PC-3 (cell line): ENCODE measurements at regions not wholly inside any gene's neighbourhood (a gene's known extent, or its start where the extent isn't known, plus 50 kb on each side); places are given as distances from the start of the nearest gene placed in this dataset.

Experiments
- ATAC-seq: fragments of 200-7000 bp; cut with Tn5 transposase; 2 replicates; pipeline ENCODE4 v1.9.1; 2020; ENCODE audit warnings: mild to moderate bottlenecking, moderate library complexity
- BruUV-seq: library from RNA; stranded (reverse); fragments of 400-500 nt; replicated peaks from 2 replicates; lab custom pipeline; 2021; lab: Mats Ljungman, UMichigan
- CTCF ChIA-PET: fragments of 300-600 bp; sonication (Branson Sonifier 250); formaldehyde crosslinking; loops from one replicate; lab custom pipeline; 2022; ENCODE audit warnings: antibody characterized with exemption; lab: Charles Lee
- POLR2A ChIA-PET: fragments of 300-600 bp; sonication (Branson Sonifier 250); formaldehyde crosslinking; loops from one replicate; lab custom pipeline; 2022; ENCODE audit warnings: antibody characterized with exemption; ENCODE audit not compliant: unreplicated experiment; lab: Charles Lee
- DNase-seq: peaks from one replicate; pipeline ENCODE4 v3.0.0-alpha.2; 2015
- H2AFZ ChIP-seq: fragments of 300-600 bp; sonication (generic); 2 replicates; pipeline ENCODE4 v1.6.0; 2016; ENCODE audit warnings: antibody characterized with exemption, low read length
- H3F3A ChIP-seq: fragments of 300-600 bp; sonication (generic); one replicate; pipeline ENCODE4 v1.6.0; 2017; ENCODE audit warnings: antibody characterized with exemption, low read length, control low read depth, mild to moderate bottlenecking; ENCODE audit not compliant: unreplicated experiment
- H3K27ac ChIP-seq: fragments of 300-600 bp; sonication (generic); 2 replicates; pipeline ENCODE4 v1.5.1; 2016; ENCODE audit warnings: mild to moderate bottlenecking, low read length
- H3K27me3 ChIP-seq: fragments of 300-600 bp; sonication (generic); 2 replicates; pipeline ENCODE4 v1.6.1; 2016; ENCODE audit warnings: low read length, mixed read lengths
- H3K36me3 ChIP-seq: fragments of 300-600 bp; sonication (generic); 2 replicates; pipeline ENCODE4 v1.6.1; 2016; ENCODE audit warnings: low read depth, mixed run types, low read length, mixed read lengths
- H3K4me1 ChIP-seq: fragments of 300-600 bp; sonication (generic); 2 replicates; pipeline ENCODE4 v1.5.1; 2016; ENCODE audit warnings: low read length; ENCODE audit not compliant: insufficient read depth
- H3K4me2 ChIP-seq: fragments of 300-600 bp; sonication (generic); 2 replicates; pipeline ENCODE4 v1.6.0; 2016; ENCODE audit warnings: low read length
- H3K4me3 ChIP-seq: fragments of 300-600 bp; sonication (generic); 2 replicates; pipeline ENCODE4 v1.5.1; 2016; ENCODE audit warnings: mild to moderate bottlenecking, low read length, mixed read lengths
- H3K79me2 ChIP-seq: fragments of 300-600 bp; sonication (generic); 2 replicates; pipeline ENCODE4 v1.6.1; 2017; ENCODE audit warnings: low read length, mixed read lengths
- H3K9ac ChIP-seq: fragments of 300-600 bp; sonication (generic); 2 replicates; pipeline ENCODE4 v1.6.0; 2016; ENCODE audit warnings: mild to moderate bottlenecking, low read length
- H3K9me2 ChIP-seq: fragments of 300-600 bp; sonication (generic); replicated peaks from 2 replicates; pipeline ENCODE4 v1.6.1; 2016; ENCODE audit warnings: mixed run types, low read length, mixed read lengths
- H3K9me3 ChIP-seq: fragments of 300-600 bp; sonication (generic); 2 replicates; pipeline ENCODE4 v1.6.1; 2016; ENCODE audit warnings: low read length, mixed read lengths
- H4K20me1 ChIP-seq: fragments of 300-600 bp; sonication (generic); 2 replicates; pipeline ENCODE4 v1.6.1; 2016; ENCODE audit warnings: low read length, mixed read lengths
- EZH2 ChIP-seq: fragments of 300-600 bp; sonication (generic); IDR thresholded peaks from one replicate; pipeline ENCODE4 v1.6.1; 2017; ENCODE audit warnings: antibody characterized with exemption, mild to moderate bottlenecking, low read length; ENCODE audit not compliant: unreplicated experiment
- EZH2phosphoT487 ChIP-seq: fragments of 300-600 bp; sonication (generic); IDR thresholded peaks from 2 replicates; pipeline ENCODE4 v1.6.1; 2018; ENCODE audit warnings: mild to moderate bottlenecking, antibody characterized with exemption, low read length, borderline replicate concordance
- intact Hi-C: fragments of 100-400 bp; cut with micrococcal nuclease; formaldehyde crosslinking; loops from 2 replicates; pipeline ENCODE4 v1.9.0; 2023
- TF ChIP-seq, protein P1 (sequence below): fragments of 300-600 bp; sonication (generic); conservative IDR thresholded peaks from 2 replicates; pipeline ENCODE4 v1.5.1; 2017; ENCODE audit warnings: antibody characterized with exemption, low read depth, mild to moderate bottlenecking, low read length

DNA sequence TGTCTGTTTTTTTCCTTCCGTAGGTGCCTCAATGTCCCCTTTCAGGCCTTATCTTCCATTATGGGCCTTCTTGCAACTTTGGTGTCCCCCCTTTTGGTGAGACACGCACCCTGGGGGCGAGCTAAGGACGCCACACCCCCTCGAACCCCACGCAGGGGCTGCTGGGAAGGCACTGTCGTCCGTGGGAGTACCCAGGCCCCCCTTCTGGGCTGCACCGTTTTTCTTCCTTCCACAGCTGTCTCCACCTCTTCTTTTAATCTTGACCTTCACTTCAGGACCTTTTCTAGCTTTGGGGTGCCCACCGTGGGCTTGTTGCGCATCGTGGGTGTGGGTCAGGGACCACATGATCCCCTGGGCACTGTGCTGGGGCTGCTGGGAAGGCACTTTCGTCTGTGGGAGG is 271.8 kb downstream of the ALG10 start:
- Histone ChIP-seq H3K4me3 (no peak overlapping the region), H3K27me3 (no peaks in the 10 kb centered on the region), H3K36me3 (no peaks in the 10 kb centered on the region), H3K4me1 (no peaks in the 10 kb centered on the region), H2AFZ (no peak overlapping the region), H3K27ac (no peak overlapping the region), H3K79me2 (no peaks in the 10 kb centered on the region), H3F3A (no peaks in the 10 kb centered on the region), H4K20me1 (no peaks in the 10 kb centered on the region), H3K4me2 (no peak overlapping the region), H3K9me2 (no peaks in the 10 kb centered on the region), H3K9me3 (no peaks in the 10 kb centered on the region), H3K9ac (no peak overlapping the region)
- no peak for ATAC-seq
- DNase-seq: no peak
- TF ChIP-seq EZH2phosphoT487 (no peak), EZH2 (no peak)
- TF ChIP-seq, protein P1, sequence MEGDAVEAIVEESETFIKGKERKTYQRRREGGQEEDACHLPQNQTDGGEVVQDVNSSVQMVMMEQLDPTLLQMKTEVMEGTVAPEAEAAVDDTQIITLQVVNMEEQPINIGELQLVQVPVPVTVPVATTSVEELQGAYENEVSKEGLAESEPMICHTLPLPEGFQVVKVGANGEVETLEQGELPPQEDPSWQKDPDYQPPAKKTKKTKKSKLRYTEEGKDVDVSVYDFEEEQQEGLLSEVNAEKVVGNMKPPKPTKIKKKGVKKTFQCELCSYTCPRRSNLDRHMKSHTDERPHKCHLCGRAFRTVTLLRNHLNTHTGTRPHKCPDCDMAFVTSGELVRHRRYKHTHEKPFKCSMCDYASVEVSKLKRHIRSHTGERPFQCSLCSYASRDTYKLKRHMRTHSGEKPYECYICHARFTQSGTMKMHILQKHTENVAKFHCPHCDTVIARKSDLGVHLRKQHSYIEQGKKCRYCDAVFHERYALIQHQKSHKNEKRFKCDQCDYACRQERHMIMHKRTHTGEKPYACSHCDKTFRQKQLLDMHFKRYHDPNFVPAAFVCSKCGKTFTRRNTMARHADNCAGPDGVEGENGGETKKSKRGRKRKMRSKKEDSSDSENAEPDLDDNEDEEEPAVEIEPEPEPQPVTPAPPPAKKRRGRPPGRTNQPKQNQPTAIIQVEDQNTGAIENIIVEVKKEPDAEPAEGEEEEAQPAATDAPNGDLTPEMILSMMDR: no peak
- intact Hi-C loops: loop anchor here (5.0 to 10.0 kb wide), 3 partner anchors 49 to 331 kb away; no protein-coding TSS in a partner anchor
- ChIA-PET CTCF (no interaction called here), POLR2A (no interaction called here)
- BruUV-seq: no TSS peak

DNA sequence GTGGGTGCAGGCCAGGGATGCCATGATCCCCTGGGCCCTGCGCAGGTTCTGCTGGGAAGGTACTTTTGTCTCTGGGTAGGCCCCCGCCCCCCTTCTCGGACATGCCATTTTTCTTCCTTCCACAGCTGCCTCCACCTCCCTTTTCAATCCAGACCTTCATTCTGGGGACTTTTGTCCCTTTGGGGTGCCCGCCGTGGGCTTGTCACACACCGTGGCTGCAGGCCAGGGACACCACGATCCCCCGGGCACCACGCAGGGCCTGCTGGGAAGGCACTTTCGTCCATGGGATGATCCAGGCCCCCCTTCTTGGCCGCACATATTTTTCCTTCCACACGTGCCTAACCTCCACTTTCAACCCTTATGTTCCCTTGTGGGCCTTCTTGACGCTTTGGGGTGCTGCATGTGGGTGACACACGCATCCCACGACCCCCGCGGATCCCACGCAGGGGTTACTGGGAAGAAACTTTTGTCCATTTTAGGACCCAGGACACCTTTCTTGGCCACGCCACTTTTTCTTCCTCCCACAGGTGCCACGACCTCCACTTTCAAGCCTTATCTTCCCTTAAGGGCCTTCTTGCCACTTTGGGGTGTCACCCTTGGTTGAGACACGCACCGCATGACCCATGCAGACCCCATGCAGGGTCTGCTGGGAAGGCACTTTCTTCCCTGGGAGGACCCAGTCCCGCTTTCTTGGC is 272.5 kb downstream of the ALG10 start:
- H3F3A ChIP-seq: no peaks in the 10 kb centered on the region
- no peaks in the 10 kb centered on the region for H3K9me2 ChIP-seq
- DNase-seq (no peak), ATAC-seq (no peak)
- no peaks in the 10 kb centered on the region for H3K27me3 ChIP-seq
- ChIA-PET CTCF (no interaction called here), POLR2A (no interaction called here)
- TF ChIP-seq EZH2 (no peak), EZH2phosphoT487 (no peak)
- TF ChIP-seq, protein P1: no peak
- H3K9me3 ChIP-seq: no peaks in the 10 kb centered on the region
- H3K4me2 ChIP-seq: no peak overlapping the region
- no TSS peak for BruUV-seq
- H4K20me1 ChIP-seq: no peaks in the 10 kb centered on the region
- no peak overlapping the region for H3K9ac ChIP-seq
- no peaks in the 10 kb centered on the region for H3K4me1 ChIP-seq
- H3K27ac ChIP-seq: no peak overlapping the region
- H2AFZ ChIP-seq: no peak overlapping the region
- no peaks in the 10 kb centered on the region for H3K79me2 ChIP-seq
- no peak overlapping the region for H3K4me3 ChIP-seq
- no peaks in the 10 kb centered on the region for H3K36me3 ChIP-seq
- intact Hi-C loops: loop anchor here (5.0 to 10.0 kb wide), 3 partner anchors 50 to 330 kb away; no protein-coding TSS in a partner anchor
